ENCODE measurements at regions not wholly inside any gene's neighbourhood (a gene's known extent, or its start where the extent isn't known, plus 50 kb on each side); places are given as distances from the start of the nearest gene placed in this dataset.

DNA sequence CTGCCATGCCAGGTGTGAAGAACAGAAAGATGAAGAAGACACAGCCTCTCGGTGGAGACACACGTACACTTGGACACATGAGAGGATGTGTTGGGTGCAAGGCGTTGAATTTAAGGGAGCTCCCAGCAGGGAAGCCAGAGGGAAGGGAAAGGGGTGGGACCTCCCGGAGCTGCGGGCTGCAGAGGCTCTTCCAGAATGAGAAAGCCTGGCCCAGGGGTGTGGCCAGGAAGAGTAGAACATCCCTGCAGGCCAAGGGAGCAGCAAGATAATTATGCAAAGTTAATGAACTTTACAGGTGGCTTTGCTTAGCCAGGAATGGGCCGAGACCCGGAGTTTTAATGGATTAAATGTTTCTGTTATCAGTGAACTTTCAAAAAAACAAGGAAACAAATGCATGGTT is 270.3 kb downstream of the KLF6 start:
- DNase-seq (ENCODE audit: low spot score): no peak
- H3K27ac ChIP-seq: no peak overlapping the region
- TF ChIP-seq, protein P1, sequence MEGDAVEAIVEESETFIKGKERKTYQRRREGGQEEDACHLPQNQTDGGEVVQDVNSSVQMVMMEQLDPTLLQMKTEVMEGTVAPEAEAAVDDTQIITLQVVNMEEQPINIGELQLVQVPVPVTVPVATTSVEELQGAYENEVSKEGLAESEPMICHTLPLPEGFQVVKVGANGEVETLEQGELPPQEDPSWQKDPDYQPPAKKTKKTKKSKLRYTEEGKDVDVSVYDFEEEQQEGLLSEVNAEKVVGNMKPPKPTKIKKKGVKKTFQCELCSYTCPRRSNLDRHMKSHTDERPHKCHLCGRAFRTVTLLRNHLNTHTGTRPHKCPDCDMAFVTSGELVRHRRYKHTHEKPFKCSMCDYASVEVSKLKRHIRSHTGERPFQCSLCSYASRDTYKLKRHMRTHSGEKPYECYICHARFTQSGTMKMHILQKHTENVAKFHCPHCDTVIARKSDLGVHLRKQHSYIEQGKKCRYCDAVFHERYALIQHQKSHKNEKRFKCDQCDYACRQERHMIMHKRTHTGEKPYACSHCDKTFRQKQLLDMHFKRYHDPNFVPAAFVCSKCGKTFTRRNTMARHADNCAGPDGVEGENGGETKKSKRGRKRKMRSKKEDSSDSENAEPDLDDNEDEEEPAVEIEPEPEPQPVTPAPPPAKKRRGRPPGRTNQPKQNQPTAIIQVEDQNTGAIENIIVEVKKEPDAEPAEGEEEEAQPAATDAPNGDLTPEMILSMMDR (IDR thresholded peaks at IDR 0.05): no peak
- H3K4me3 ChIP-seq: no peak overlapping the region

DNA sequence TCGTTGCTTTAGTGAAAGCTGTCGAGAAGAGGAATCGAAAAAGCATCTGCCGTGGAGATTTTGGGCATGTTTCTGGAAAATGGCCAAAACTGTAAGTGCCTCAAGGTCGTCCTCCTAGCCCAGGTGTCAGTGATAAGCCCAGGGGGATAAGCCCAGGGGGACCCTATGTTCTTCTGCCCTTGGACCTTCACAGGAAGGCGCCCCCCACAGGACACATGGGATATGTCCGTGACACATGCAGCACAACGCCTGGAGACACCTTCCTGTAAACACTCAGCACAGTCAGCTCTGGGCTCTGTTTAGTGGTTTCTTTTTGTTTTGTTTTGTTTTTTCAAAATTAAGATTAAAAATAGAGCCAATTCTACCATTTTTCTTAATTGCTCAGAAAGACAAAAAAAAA is 272.7 kb downstream of the KLF6 start:
- no peak overlapping the region for H3K4me3 ChIP-seq
- no peak overlapping the region for H3K27ac ChIP-seq
- DNase-seq (ENCODE audit: low spot score): no peak
- TF ChIP-seq, protein P1 (IDR thresholded peaks at IDR 0.05): no peak

DNA sequence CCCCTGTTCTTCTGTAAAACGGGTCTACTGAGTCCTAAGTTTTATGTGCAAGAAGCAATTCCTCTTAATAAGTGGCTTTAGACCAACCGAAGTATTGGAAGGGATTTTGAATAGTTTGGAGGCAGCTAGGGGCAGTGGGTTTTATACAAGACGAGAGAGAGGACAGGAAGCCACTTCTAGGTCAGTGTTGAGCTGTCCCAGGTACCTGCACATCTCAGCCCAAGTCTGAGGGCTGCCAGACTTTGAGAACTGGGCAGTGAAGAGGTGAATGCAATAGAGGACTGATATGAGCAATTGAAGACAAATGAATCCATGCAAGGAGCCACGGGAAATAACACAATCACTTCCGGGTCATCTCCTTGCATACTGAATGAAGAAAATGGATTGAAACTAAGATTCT is 273.5 kb downstream of the KLF6 start:
- H3K4me3 ChIP-seq: no peak overlapping the region
- TF ChIP-seq, protein P1 (IDR thresholded peaks at IDR 0.05): no peak
- H3K27ac ChIP-seq: no peak overlapping the region
- no peak for DNase-seq (ENCODE audit: low spot score)

DNA sequence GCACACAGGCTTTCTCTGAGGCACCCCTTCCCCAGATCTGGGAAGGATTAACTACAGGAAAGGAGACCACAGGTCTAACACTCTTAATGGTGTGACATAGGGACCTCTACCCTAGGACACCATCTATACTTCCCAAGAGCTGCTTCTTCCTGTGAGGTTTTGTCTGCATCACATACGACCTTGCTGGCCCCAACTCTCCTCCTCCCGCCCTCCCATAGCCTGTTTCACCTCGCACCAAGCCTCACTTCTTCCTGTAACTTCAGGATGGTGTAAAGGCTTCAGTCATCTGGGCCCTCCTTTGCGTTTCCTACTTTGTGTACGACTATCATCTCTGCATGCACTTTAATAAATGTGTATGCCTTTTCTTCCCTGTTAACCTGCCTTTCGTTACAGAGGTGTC is 274.3 kb downstream of the KLF6 start:
- TF ChIP-seq, protein P1 (IDR thresholded peaks at IDR 0.05): no peak
- DNase-seq (ENCODE audit: low spot score): no peak
- Histone ChIP-seq H3K4me3 (no peak overlapping the region), H3K27ac (no peak overlapping the region)

DNA sequence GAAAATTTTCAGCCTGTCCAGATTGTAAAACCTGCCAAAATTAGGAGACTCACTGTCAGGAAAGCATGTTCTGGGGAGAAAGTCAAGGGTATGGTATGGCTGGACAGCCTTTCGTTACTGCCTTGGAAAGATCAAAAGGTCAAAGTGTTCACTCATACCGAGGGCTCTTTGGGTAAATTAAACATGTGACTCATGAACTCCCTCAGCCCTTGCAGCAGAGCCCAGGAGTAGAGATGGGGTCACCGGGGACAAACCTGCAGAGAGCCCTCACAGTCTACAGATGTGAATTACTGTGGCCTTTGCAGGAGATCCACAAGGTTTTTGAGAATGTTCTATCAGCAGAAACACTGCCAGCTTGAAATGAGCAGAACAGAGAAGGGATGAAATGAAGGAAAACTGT is 275.7 kb downstream of the KLF6 start:
- DNase-seq (ENCODE audit: low spot score): no peak
- Histone ChIP-seq H3K27ac (no peak overlapping the region), H3K4me3 (no peak overlapping the region)
- TF ChIP-seq, protein P1 (IDR thresholded peaks at IDR 0.05): no peak

DNA sequence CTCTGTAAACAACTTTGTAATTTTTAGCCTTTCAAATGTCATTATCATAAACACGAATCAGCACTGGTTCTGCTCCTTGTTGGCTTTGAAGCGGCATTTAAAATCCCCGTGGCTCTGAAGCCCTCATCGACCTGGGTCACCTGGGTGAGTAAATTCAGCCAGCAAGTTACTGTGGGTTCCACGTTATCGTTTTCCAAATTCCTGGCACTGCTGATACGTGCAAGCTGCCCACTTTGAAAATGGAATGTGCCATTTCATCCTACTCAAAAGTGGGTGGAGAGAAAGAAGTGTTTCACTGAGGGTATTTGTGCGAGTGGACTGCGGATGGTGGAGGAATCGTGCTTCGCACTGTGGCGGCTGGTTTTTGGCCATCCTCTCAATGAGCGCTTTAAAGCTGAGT is 281.7 kb downstream of the KLF6 start:
- TF ChIP-seq, protein P1 (IDR thresholded peaks at IDR 0.05): no peak
- Histone ChIP-seq H3K4me3 (no peak overlapping the region), H3K27ac (no peak overlapping the region)
- DNase-seq (ENCODE audit: low spot score): no peak

DNA sequence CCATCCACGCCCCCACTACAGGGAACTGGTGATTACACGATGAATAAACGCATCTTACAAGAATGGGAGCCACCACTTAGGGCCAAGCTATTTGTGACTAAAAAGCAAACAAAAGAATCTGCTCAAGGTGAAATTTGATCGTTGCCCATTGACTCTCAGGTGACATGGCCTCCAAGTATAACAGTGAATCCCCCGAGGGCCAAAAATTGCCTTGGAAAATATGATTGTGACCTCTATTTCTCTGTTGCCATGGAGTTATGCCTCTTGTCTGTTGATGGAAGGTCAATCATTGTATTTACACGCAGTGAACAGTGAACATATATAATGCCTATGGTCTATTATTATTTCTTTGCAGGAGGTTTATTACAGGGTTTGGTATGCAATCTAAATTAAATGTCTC is 282.3 kb downstream of the KLF6 start:
- no peak overlapping the region for H3K4me3 ChIP-seq
- no peak overlapping the region for H3K27ac ChIP-seq
- DNase-seq (ENCODE audit: low spot score): no peak
- TF ChIP-seq, protein P1 (IDR thresholded peaks at IDR 0.05): no peak
